GM12878 (cell line): ENCODE measurements at regions not wholly inside any gene's neighbourhood (a gene's known extent, or its start where the extent isn't known, plus 50 kb on each side); places are given as distances from the start of the nearest gene placed in this dataset.

Experiments
- ATAC-seq: fragments of 200-7000 bp; cut with Tn5 transposase; 3 replicates; pipeline ENCODE4 v1.9.1; 2020; ENCODE audit warnings: mild to moderate bottlenecking, moderate library complexity
- BruUV-seq: library from RNA; stranded (reverse); fragments of 400-500 nt; replicated peaks from 2 replicates; lab custom pipeline; 2021; lab: Mats Ljungman, UMichigan
- CTCF ChIA-PET: fragments of 300-600 bp; sonication (Branson Sonifier 250); formaldehyde crosslinking; extraction: SDS; loops from one replicate; lab custom pipeline; 2021; ENCODE audit warnings: inconsistent platforms; lab: Yijun Ruan, JAX
- POLR2A ChIA-PET: fragments of 350-600 bp; formaldehyde crosslinking; extraction: SDS; loops from one replicate; lab custom pipeline; 2021; ENCODE audit warnings: inconsistent platforms; lab: Charles Lee
- RAD21 ChIA-PET: fragments of 300-600 bp; sonication (Branson Sonifier 250); formaldehyde crosslinking; loops from one replicate; lab custom pipeline; 2023; ENCODE audit warnings: antibody characterized with exemption; ENCODE audit not compliant: unreplicated experiment; lab: Charles Lee
- SMC1A ChIA-PET: fragments of 300-600 bp; sonication (Branson Sonifier 250); formaldehyde crosslinking; loops from one replicate; lab custom pipeline; 2023; ENCODE audit not compliant: unreplicated experiment, uncharacterized antibody; lab: Charles Lee
- DNase-seq: peaks from one replicate; pipeline ENCODE4 v3.0.0-alpha.2; 2011; ENCODE audit warnings: low read depth, low spot score
- FAIRE-seq: peaks from 3 replicates; lab custom pipeline; 2011; peaks lifted over from hg19 to GRCh38; lab: Jason Lieb, UNC
- H2AFZ ChIP-seq: 2 replicates; pipeline ENCODE4 v1.6.0; 2011; ENCODE audit warnings: low read depth, low read length, control low read depth; ENCODE audit not compliant: control insufficient read depth
- H3K27ac ChIP-seq: 2 replicates; pipeline ENCODE4 v1.5.1; 2011; ENCODE audit warnings: control low read depth; ENCODE audit not compliant: control insufficient read depth, insufficient read depth
- H3K27me3 ChIP-seq, 2 experiments: replicated peaks in 1 of 2; 2 replicates each; pipeline versions ENCODE4 v1.6.0 to v1.6.1; 2011; ENCODE audit warnings: low read length in 1 of 2; ENCODE audit not compliant: control insufficient read depth in 2 of 2, insufficient read depth in 2 of 2
- H3K36me3 ChIP-seq, 2 experiments: 2 replicates each; pipeline ENCODE4 v1.5.1; 2011; ENCODE audit warnings: low read length in 1 of 2; ENCODE audit not compliant: control insufficient read depth in 2 of 2, insufficient read depth in 2 of 2
- H3K4me1 ChIP-seq: 2 replicates; pipeline ENCODE4 v1.6.1; 2011; ENCODE audit warnings: mild to moderate bottlenecking, low read length, moderate library complexity, mixed read lengths; ENCODE audit not compliant: control insufficient read depth, insufficient read depth
- H3K4me2 ChIP-seq: 2 replicates; pipeline ENCODE4 v1.6.0; 2011; ENCODE audit warnings: control low read depth; ENCODE audit not compliant: control insufficient read depth, insufficient read depth
- H3K4me3 ChIP-seq: fragments of 200-600 bp; sonication (generic); 2 replicates; pipeline ENCODE4 v1.5.1; 2016
- H3K79me2 ChIP-seq: 2 replicates; pipeline ENCODE4 v1.6.0; 2011; ENCODE audit warnings: low read length; ENCODE audit not compliant: control insufficient read depth, insufficient read depth
- H3K9ac ChIP-seq: 2 replicates; pipeline ENCODE4 v1.8.0; 2011; ENCODE audit warnings: low read length, control low read depth, mixed read lengths; ENCODE audit not compliant: control insufficient read depth, insufficient read depth
- H3K9me3 ChIP-seq: replicated peaks from 3 replicates; pipeline ENCODE4 v1.5.1; 2011; ENCODE audit warnings: mild to moderate bottlenecking, low read length; ENCODE audit not compliant: control insufficient read depth, insufficient read depth
- H4K20me1 ChIP-seq: 2 replicates; pipeline ENCODE4 v1.6.0; 2011; ENCODE audit not compliant: control insufficient read depth, insufficient read depth
- BCLAF1 ChIP-seq: fragments of 450-650 bp; IDR thresholded peaks from 2 replicates; pipeline ENCODE4 v1.6.1; 2017; ENCODE audit warnings: antibody characterized with exemption, mild to moderate bottlenecking, moderate library complexity
- MXI1 ChIP-seq: fragments of 150-350 bp; IDR thresholded peaks from 2 replicates; pipeline ENCODE4 v1.6.1; 2011; ENCODE audit warnings: low read depth, mild to moderate bottlenecking, inconsistent platforms, low read length, improper control_type of control experiment
- MYB ChIP-seq: fragments of 150-350 bp; IDR thresholded peaks from 2 replicates; pipeline ENCODE4 v1.6.1; 2014; ENCODE audit warnings: mild to moderate bottlenecking, low read depth, low read length, borderline replicate concordance
- TCF3 ChIP-seq: IDR thresholded peaks from 2 replicates; pipeline ENCODE4 v1.6.1; 2012; ENCODE audit warnings: low read depth, mild to moderate bottlenecking, low read length, borderline replicate concordance; ENCODE audit not compliant: insufficient read depth
- WGBS: methylation state at CpG from one replicate; pipeline ENCODE4 v1.1.6; 2016; ENCODE audit warnings: low lambda C conversion rate; ENCODE audit not compliant: insufficient replicate concordance, insufficient coverage; ENCODE audit errors: missing lambda C conversion rate; 5-methylcytosine and 5-hydroxymethylcytosine counted together
- in situ Hi-C: fragments of 300-500 bp; cut with MboI; formaldehyde crosslinking; loops from 9 replicates; pipeline ENCODE4 v1.14.3; 2018; ENCODE audit warnings: mixed read lengths
- intact Hi-C: fragments of 100-400 bp; cut with micrococcal nuclease; formaldehyde crosslinking; loops from one replicate; pipeline ENCODE4 v1.14.2; 2022; ENCODE audit not compliant: unreplicated experiment
- TF ChIP-seq, protein P1 (sequence below), 3 experiments: IDR thresholded peaks in 2 of 3; conservative IDR thresholded peaks in 1 of 3; 2 replicates each; pipeline ENCODE4 v1.5.1; 2011; ENCODE audit warnings: low read depth in 3 of 3, low read length in 3 of 3, mild to moderate bottlenecking in 3 of 3, control low read depth in 2 of 3, moderate library complexity in 2 of 3, inconsistent platforms in 1 of 3, mixed read lengths in 1 of 3; ENCODE audit not compliant: control insufficient read depth in 2 of 3, insufficient read depth in 1 of 3; ENCODE audit errors: extremely low read depth in 1 of 3

DNA sequence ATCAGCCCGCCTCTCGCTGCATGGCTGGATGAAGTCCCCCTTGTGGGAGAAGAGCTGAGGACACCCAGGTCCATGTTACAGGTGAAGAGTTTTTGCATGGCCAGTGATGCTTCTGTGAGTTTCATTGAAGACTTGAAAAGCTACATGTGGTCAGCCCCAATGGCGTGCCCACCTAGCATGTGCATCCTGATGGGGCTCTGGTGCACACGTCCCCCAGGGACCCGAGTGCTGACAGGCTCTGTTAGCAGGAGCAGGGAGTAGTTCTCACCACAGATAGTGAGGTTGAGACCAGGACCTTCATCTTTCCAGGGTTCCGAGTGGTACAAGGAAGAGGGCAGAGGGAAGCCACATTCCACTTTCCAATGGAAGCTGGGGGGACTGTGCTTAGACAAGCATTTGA, 184.8 kb upstream of the C1orf174 start:
- H3K4me3 ChIP-seq: no peak overlapping the region
- DNase-seq (no peak), FAIRE-seq (no peak), ATAC-seq (no peak)
- H3K79me2 ChIP-seq: no peaks in the 10 kb centered on the region
- in situ Hi-C loops (no loop called here), intact Hi-C loops (no loop called here)
- no peaks in the 10 kb centered on the region for H4K20me1 ChIP-seq
- H3K27me3 ChIP-seq: no peaks in the 10 kb centered on the region
- no peak overlapping the region for H3K9ac ChIP-seq
- RAD21 ChIA-PET: no interaction called here
- SMC1A ChIA-PET: no interaction called here
- CTCF ChIA-PET: no interaction called here
- BruUV-seq: no TSS peak
- H3K27ac ChIP-seq: no peak overlapping the region
- H3K4me1 ChIP-seq: no peaks in the 10 kb centered on the region
- H2AFZ ChIP-seq: no peak overlapping the region
- POLR2A ChIA-PET: no interaction called here
- no peaks in the 10 kb centered on the region; the same call in 2 of the 3 replicates for H3K9me3 ChIP-seq
- TF ChIP-seq MYB (no peak), TCF3 (no peak), MXI1 (no peak)
- WGBS: 26% methylated on average over 6 of the region's 6 CpGs
- H3K4me2 ChIP-seq: no peak overlapping the region
- no peaks in the 10 kb centered on the region for H3K36me3 ChIP-seq

DNA sequence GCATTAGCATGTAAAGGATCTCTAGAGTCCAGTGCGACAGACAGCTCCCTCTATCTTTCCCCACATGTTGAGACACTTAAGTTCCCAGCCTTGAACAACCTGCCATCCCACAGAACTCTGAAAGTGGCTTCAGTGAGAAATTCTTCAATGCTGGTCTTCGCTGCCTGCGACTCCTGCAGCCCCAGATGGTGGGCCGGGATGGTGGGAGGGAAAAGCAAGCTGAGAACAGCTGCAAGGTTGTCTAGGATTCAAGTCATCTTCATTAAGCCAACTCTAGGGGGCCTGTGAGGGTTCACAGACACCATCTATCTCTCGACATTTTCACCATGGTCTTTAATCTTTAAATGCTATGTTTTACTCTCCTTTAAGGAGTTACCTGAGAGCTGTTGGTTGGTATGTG, 185.5 kb upstream of the C1orf174 start:
- intact Hi-C loops (no loop called here), in situ Hi-C loops (no loop called here)
- ChIA-PET SMC1A (no interaction called here), CTCF (no interaction called here), POLR2A (no interaction called here), RAD21 (no interaction called here)
- no peak overlapping the region for H3K4me2 ChIP-seq
- no TSS peak for BruUV-seq
- H2AFZ ChIP-seq: no peak overlapping the region
- no peaks in the 10 kb centered on the region for H3K27me3 ChIP-seq
- H3K4me1 ChIP-seq: no peaks in the 10 kb centered on the region
- no peaks in the 10 kb centered on the region; the same call in 2 of the 3 replicates for H3K9me3 ChIP-seq
- no peak for ATAC-seq
- WGBS: 13% methylated on average over 5 of the region's 5 CpGs
- no peak overlapping the region for H3K9ac ChIP-seq
- no peak for DNase-seq
- no peaks in the 10 kb centered on the region for H3K36me3 ChIP-seq
- H3K27ac ChIP-seq: no peak overlapping the region
- H4K20me1 ChIP-seq: no peaks in the 10 kb centered on the region
- no peak for TF ChIP-seq BCLAF1
- TF ChIP-seq, protein P1, sequence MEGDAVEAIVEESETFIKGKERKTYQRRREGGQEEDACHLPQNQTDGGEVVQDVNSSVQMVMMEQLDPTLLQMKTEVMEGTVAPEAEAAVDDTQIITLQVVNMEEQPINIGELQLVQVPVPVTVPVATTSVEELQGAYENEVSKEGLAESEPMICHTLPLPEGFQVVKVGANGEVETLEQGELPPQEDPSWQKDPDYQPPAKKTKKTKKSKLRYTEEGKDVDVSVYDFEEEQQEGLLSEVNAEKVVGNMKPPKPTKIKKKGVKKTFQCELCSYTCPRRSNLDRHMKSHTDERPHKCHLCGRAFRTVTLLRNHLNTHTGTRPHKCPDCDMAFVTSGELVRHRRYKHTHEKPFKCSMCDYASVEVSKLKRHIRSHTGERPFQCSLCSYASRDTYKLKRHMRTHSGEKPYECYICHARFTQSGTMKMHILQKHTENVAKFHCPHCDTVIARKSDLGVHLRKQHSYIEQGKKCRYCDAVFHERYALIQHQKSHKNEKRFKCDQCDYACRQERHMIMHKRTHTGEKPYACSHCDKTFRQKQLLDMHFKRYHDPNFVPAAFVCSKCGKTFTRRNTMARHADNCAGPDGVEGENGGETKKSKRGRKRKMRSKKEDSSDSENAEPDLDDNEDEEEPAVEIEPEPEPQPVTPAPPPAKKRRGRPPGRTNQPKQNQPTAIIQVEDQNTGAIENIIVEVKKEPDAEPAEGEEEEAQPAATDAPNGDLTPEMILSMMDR (IDR thresholded peaks at IDR 0.05 in 2 of 3, conservative IDR thresholded peaks at IDR 0.05 in 1 of 3; ENCODE audit: control insufficient read depth in 2 of 3, extremely low read depth in 1 of 3, insufficient read depth in 1 of 3, low read depth in 3 of 3, low read length in 3 of 3): no peak
- no peak overlapping the region for H3K4me3 ChIP-seq
- no peaks in the 10 kb centered on the region for H3K79me2 ChIP-seq
- FAIRE-seq: no peak
